ENCODE measurements at regions not wholly inside any gene's neighbourhood (a gene's known extent, or its start where the extent isn't known, plus 50 kb on each side); places are given as distances from the start of the nearest gene placed in this dataset.

GRCh38 chr22:49082451-49082850 is 745.2 kb downstream of the BRD1 start:
- no peak overlapping the region for H3K9ac ChIP-seq (ENCODE audit: low read length)
- Mint-ChIP-seq H3K4me1 (no peaks in the 10 kb centered on the region), H3K9me3 (ENCODE audit: insufficient read depth) (no peaks in the 10 kb centered on the region), H3K4me3 (no peak overlapping the region), H3K27me3 (no peaks in the 10 kb centered on the region), H3K27ac (no peak overlapping the region)
- H3K79me2 ChIP-seq (ENCODE audit: control insufficient read depth, insufficient read depth, low read length): no peaks in the 10 kb centered on the region
- H2AFZ ChIP-seq (ENCODE audit: insufficient read depth, low read depth, low read length, poor library complexity, severe bottlenecking): no peak overlapping the region
- 94% methylated on average over 12 of the region's 13 CpGs for WGBS (ENCODE audit: insufficient coverage)
- H3K4me2 ChIP-seq (replicated peaks; ENCODE audit: low read depth, low read length, poor library complexity, severe bottlenecking): no peak overlapping the region
- DNase-seq (no peak), ATAC-seq (ENCODE audit: low read depth) (no peak)
- H3K4me1 ChIP-seq (ENCODE audit: control insufficient read depth in 2 of 2, insufficient read depth in 2 of 2, low read length in 2 of 2): no peaks in the 10 kb centered on the region
- H3K36me3 ChIP-seq (replicated peaks in 1 of 2; ENCODE audit: control extremely low read depth in 1 of 2, control insufficient read depth in 1 of 2, extremely low read depth in 1 of 2, insufficient read depth in 2 of 2, low read length in 1 of 2): no peaks in the 10 kb centered on the region
- intact Hi-C loops (cut with micrococcal nuclease): no loop called here
- ChIA-PET POLR2A (no interaction called here), CTCF (no interaction called here)
- H3K9me3 ChIP-seq (ENCODE audit: control extremely low read depth in 1 of 3, control insufficient read depth in 2 of 3, insufficient read depth in 1 of 3, low read length in 2 of 3): no peaks in the 10 kb centered on the region
- H3K27ac ChIP-seq (ENCODE audit: low read length in 2 of 2): no peak overlapping the region
- H3K27me3 ChIP-seq (replicated peaks in 1 of 4; ENCODE audit: control extremely low read depth in 1 of 4, control insufficient read depth in 3 of 4, insufficient read depth in 4 of 4, low read length in 3 of 4): no peaks in the 10 kb centered on the region
- H3K4me3 ChIP-seq (ENCODE audit: control extremely low read depth in 1 of 5, extremely low read depth in 1 of 5, insufficient read depth in 1 of 5, low read depth in 2 of 5, low read length in 4 of 5): no peak overlapping the region
- TF ChIP-seq, protein P1, sequence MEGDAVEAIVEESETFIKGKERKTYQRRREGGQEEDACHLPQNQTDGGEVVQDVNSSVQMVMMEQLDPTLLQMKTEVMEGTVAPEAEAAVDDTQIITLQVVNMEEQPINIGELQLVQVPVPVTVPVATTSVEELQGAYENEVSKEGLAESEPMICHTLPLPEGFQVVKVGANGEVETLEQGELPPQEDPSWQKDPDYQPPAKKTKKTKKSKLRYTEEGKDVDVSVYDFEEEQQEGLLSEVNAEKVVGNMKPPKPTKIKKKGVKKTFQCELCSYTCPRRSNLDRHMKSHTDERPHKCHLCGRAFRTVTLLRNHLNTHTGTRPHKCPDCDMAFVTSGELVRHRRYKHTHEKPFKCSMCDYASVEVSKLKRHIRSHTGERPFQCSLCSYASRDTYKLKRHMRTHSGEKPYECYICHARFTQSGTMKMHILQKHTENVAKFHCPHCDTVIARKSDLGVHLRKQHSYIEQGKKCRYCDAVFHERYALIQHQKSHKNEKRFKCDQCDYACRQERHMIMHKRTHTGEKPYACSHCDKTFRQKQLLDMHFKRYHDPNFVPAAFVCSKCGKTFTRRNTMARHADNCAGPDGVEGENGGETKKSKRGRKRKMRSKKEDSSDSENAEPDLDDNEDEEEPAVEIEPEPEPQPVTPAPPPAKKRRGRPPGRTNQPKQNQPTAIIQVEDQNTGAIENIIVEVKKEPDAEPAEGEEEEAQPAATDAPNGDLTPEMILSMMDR (IDR thresholded peaks at IDR 0.05): no peak
- TF ChIP-seq EZH2 (IDR thresholded peaks at IDR 0.05; ENCODE audit: borderline replicate concordance, insufficient read depth, low read depth, low read length, poor library complexity, severe bottlenecking): no peak
- H4K20me1 ChIP-seq (ENCODE audit: control insufficient read depth, insufficient read depth, low read length, poor library complexity, severe bottlenecking): no peaks in the 10 kb centered on the region

DNA sequence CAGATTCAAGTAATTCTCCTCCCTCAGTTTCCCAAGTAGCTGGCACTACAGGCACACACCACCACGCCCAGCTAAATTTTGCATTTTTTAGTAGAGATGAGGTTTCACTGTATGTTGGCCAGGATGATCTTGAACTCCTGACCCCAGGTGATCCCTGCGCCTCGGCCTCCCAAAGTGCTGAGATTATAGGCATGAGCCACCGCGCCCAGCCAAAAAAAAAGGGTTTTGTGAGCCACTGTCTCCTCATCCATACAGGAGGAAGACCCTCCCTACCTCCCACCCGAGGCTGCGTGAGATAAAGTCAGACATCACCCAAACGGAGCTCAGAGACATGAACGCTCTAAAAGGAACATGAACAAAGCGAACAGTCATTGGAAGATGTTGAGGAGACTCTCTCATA is 745.7 kb downstream of the BRD1 start:
- no peak overlapping the region for H2AFZ ChIP-seq (ENCODE audit: insufficient read depth, low read depth, low read length, poor library complexity, severe bottlenecking)
- no peak overlapping the region for H3K27ac Mint-ChIP-seq
- H3K9me3 Mint-ChIP-seq (ENCODE audit: insufficient read depth): no peaks in the 10 kb centered on the region
- H3K9me3 ChIP-seq (ENCODE audit: control extremely low read depth in 1 of 3, control insufficient read depth in 2 of 3, insufficient read depth in 1 of 3, low read length in 2 of 3): no peaks in the 10 kb centered on the region
- no peak overlapping the region for H3K9ac ChIP-seq (ENCODE audit: low read length)
- no peaks in the 10 kb centered on the region for H3K36me3 ChIP-seq (replicated peaks in 1 of 2; ENCODE audit: control extremely low read depth in 1 of 2, control insufficient read depth in 1 of 2, extremely low read depth in 1 of 2, insufficient read depth in 2 of 2, low read length in 1 of 2)
- DNase-seq: no peak
- TF ChIP-seq, protein P1 (IDR thresholded peaks at IDR 0.05): no peak
- TF ChIP-seq EZH2 (IDR thresholded peaks at IDR 0.05; ENCODE audit: borderline replicate concordance, insufficient read depth, low read depth, low read length, poor library complexity, severe bottlenecking): no peak
- intact Hi-C loops (cut with micrococcal nuclease): no loop called here
- no peaks in the 10 kb centered on the region for H4K20me1 ChIP-seq (ENCODE audit: control insufficient read depth, insufficient read depth, low read length, poor library complexity, severe bottlenecking)
- POLR2A ChIA-PET: no interaction called here
- no peaks in the 10 kb centered on the region for H3K79me2 ChIP-seq (ENCODE audit: control insufficient read depth, insufficient read depth, low read length)
- no peak for ATAC-seq (ENCODE audit: low read depth)
- no peak overlapping the region for H3K4me3 ChIP-seq (ENCODE audit: control extremely low read depth in 1 of 5, extremely low read depth in 1 of 5, insufficient read depth in 1 of 5, low read depth in 2 of 5, low read length in 4 of 5)
- H3K27me3 ChIP-seq (replicated peaks in 1 of 4; ENCODE audit: control extremely low read depth in 1 of 4, control insufficient read depth in 3 of 4, insufficient read depth in 4 of 4, low read length in 3 of 4): no peaks in the 10 kb centered on the region
- CTCF ChIA-PET: no interaction called here
- H3K4me2 ChIP-seq (replicated peaks; ENCODE audit: low read depth, low read length, poor library complexity, severe bottlenecking): no peak overlapping the region
- H3K4me1 Mint-ChIP-seq: no peaks in the 10 kb centered on the region
- no peaks in the 10 kb centered on the region for H3K27me3 Mint-ChIP-seq
- H3K4me1 ChIP-seq (ENCODE audit: control insufficient read depth in 2 of 2, insufficient read depth in 2 of 2, low read length in 2 of 2): no peaks in the 10 kb centered on the region
- no peak overlapping the region for H3K27ac ChIP-seq (ENCODE audit: low read length in 2 of 2)
- 88% methylated on average over 6 of the region's 10 CpGs for WGBS (ENCODE audit: insufficient coverage)
- H3K4me3 Mint-ChIP-seq: no peak overlapping the region
